Liver (tissue), 8 donors: ENCODE measurements at regions not wholly inside any gene's neighbourhood (a gene's known extent, or its start where the extent isn't known, plus 50 kb on each side); places are given as distances from the start of the nearest gene placed in this dataset.
A peak's percentile ranks its signal among the peaks of the same experiment; 100 is the strongest.

Experiments
- DNase-seq: peaks from one replicate; pipeline ENCODE4 v3.0.0-alpha.2; 2017; ENCODE audit warnings: low spot score
- H3K27ac ChIP-seq, 2 donors: one replicate each; pipeline ENCODE4 v1.7.0; 2013; ENCODE audit warnings: inconsistent platforms in 2 of 2, low read length in 2 of 2, control low read depth in 1 of 2, low read depth in 1 of 2, mild to moderate bottlenecking in 1 of 2
- H3K27me3 ChIP-seq, 4 donors: one replicate each; pipeline versions ENCODE4 v1.6.1 to v1.7.0; 2013; ENCODE audit warnings: low read length in 3 of 4, inconsistent platforms in 1 of 4, mild to moderate bottlenecking in 1 of 4, moderate library complexity in 1 of 4; ENCODE audit not compliant: control insufficient read depth in 4 of 4, insufficient read depth in 4 of 4
- H3K36me3 ChIP-seq, 4 donors: one replicate each; pipeline versions ENCODE4 v1.6.1 to v1.7.0; 2013; ENCODE audit warnings: low read length in 3 of 4, mild to moderate bottlenecking in 3 of 4, low read depth in 1 of 4, moderate library complexity in 1 of 4; ENCODE audit not compliant: control insufficient read depth in 4 of 4, insufficient read depth in 3 of 4
- H3K4me1 ChIP-seq, 4 donors: one replicate each; pipeline versions ENCODE4 v1.6.1 to v1.7.0; 2013; ENCODE audit warnings: low read length in 3 of 4, mild to moderate bottlenecking in 3 of 4, moderate library complexity in 1 of 4; ENCODE audit not compliant: control insufficient read depth in 4 of 4, insufficient read depth in 4 of 4
- H3K4me3 ChIP-seq, 3 donors: one replicate each; pipeline versions ENCODE4 v1.6.1 to v1.7.0; 2013; ENCODE audit warnings: low read length in 3 of 3, control low read depth in 1 of 3, low read depth in 1 of 3, mild to moderate bottlenecking in 1 of 3
- H3K9ac ChIP-seq, 2 donors: one replicate each; pipeline ENCODE4 v1.7.0; 2013; ENCODE audit warnings: low read length in 2 of 2, mild to moderate bottlenecking in 2 of 2, moderate library complexity in 2 of 2, control low read depth in 1 of 2, low read depth in 1 of 2
- H3K9me3 ChIP-seq, 4 donors: one replicate each; pipeline versions ENCODE4 v1.6.1 to v1.7.0; 2013; ENCODE audit warnings: low read length in 3 of 4; ENCODE audit not compliant: control insufficient read depth in 4 of 4
- CTCF ChIP-seq: fragments of 150-350 bp; IDR thresholded peaks from 2 replicates; pipeline ENCODE4 v1.5.1; 2017; ENCODE audit warnings: improper control_type of control experiment, low read depth, low read length; ENCODE audit not compliant: missing input control
- EGR1 ChIP-seq, 2 donors: IDR thresholded peaks; 2 replicates each; pipeline ENCODE4 v1.6.1; 2016 to 2018; ENCODE audit warnings: antibody characterized with exemption in 2 of 2, low read depth in 2 of 2
- FOXA1 ChIP-seq: IDR thresholded peaks from 2 replicates; pipeline ENCODE4 v1.6.1; 2016; ENCODE audit warnings: antibody characterized with exemption
- FOXA2 ChIP-seq: IDR thresholded peaks from 2 replicates; pipeline ENCODE4 v1.6.1; 2016; ENCODE audit warnings: antibody characterized with exemption
- GABPA ChIP-seq, 2 donors: IDR thresholded peaks in 1 of 2; conservative IDR thresholded peaks in 1 of 2; 2 replicates each; pipeline ENCODE4 v1.6.1; 2016; ENCODE audit warnings: antibody characterized with exemption in 2 of 2, mild to moderate bottlenecking in 1 of 2, moderate library complexity in 1 of 2
- HNF4A ChIP-seq, 2 donors: conservative IDR thresholded peaks; 2 replicates each; pipeline ENCODE4 v1.6.1; 2016; ENCODE audit warnings: antibody characterized with exemption in 2 of 2, mild to moderate bottlenecking in 2 of 2
- HNF4G ChIP-seq: IDR thresholded peaks from 2 replicates; pipeline ENCODE4 v1.6.1; 2016; ENCODE audit warnings: antibody characterized with exemption
- JUND ChIP-seq, 2 donors: IDR thresholded peaks; 2 replicates each; pipeline ENCODE4 v1.6.1; 2016; ENCODE audit warnings: antibody characterized with exemption in 2 of 2
- NR2F2 ChIP-seq: IDR thresholded peaks from 2 replicates; pipeline ENCODE4 v1.6.1; 2016; ENCODE audit warnings: antibody characterized with exemption
- RAD21 ChIP-seq, 2 donors: IDR thresholded peaks; 2 replicates each; pipeline ENCODE4 v1.6.1; 2016; ENCODE audit warnings: antibody characterized with exemption in 2 of 2, mild to moderate bottlenecking in 2 of 2
- RXRA ChIP-seq, 2 donors: IDR thresholded peaks; 2 replicates each; pipeline ENCODE4 v1.6.1; 2017 to 2018; ENCODE audit warnings: antibody characterized with exemption in 2 of 2, mild to moderate bottlenecking in 1 of 2
- SP1 ChIP-seq: IDR thresholded peaks from 2 replicates; pipeline ENCODE4 v1.6.1; 2018; ENCODE audit warnings: antibody characterized with exemption, mild to moderate bottlenecking
- TAF1 ChIP-seq: conservative IDR thresholded peaks from 2 replicates; pipeline ENCODE4 v1.6.1; 2016; ENCODE audit warnings: antibody characterized with exemption, mild to moderate bottlenecking
- YY1 ChIP-seq: IDR thresholded peaks from 2 replicates; pipeline ENCODE4 v1.6.1; 2016; ENCODE audit warnings: antibody characterized with exemption, mild to moderate bottlenecking
- WGBS: extraction: QIAGEN DNeasy Blood & Tissue Kit; methylation state at CpG from one replicate; pipeline ENCODE4 v1.1.7; 2013; 5-methylcytosine and 5-hydroxymethylcytosine counted together
- TF ChIP-seq, protein P1 (sequence below): IDR thresholded peaks from 2 replicates; pipeline ENCODE4 v1.6.1; 2016; ENCODE audit warnings: antibody characterized with exemption
- TF ChIP-seq, protein P2 (sequence below): IDR thresholded peaks from 2 replicates; pipeline ENCODE4 v1.6.1; 2016; ENCODE audit warnings: antibody characterized with exemption
- TF ChIP-seq, protein P3 (sequence below): IDR thresholded peaks from 2 replicates; pipeline ENCODE4 v1.6.1; 2016; ENCODE audit warnings: antibody characterized with exemption, mild to moderate bottlenecking
- donor health status: healthy.
- donor health status: healthy.
- donor health status: healthy.
- donor health status: healthy.
- donor health status: healthy.

- no peak overlapping the region for H3K9ac ChIP-seq
- no peak for DNase-seq
- no peak overlapping the region for H3K27ac ChIP-seq
- no peaks in the 10 kb centered on the region for H3K36me3 ChIP-seq
- no peaks in the 10 kb centered on the region for H3K27me3 ChIP-seq
- TF ChIP-seq SP1 (no peak), RXRA (IDR thresholded peaks at IDR 0.05) (no peak), HNF4G (no peak), YY1 (no peak)
- TF ChIP-seq, protein P1, sequence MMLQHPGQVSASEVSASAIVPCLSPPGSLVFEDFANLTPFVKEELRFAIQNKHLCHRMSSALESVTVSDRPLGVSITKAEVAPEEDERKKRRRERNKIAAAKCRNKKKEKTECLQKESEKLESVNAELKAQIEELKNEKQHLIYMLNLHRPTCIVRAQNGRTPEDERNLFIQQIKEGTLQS = no peak
- no peaks in the 10 kb centered on the region for H3K4me1 ChIP-seq
- no peak overlapping the region for H3K4me3 ChIP-seq
- H3K9me3 ChIP-seq = no peaks in the 10 kb centered on the region
- WGBS = 95% methylated on average over 4 of the region's 4 CpGs
Measured at GRCh38 chrY:15447959-15448358, 923.6 kb downstream of the NLGN4Y start.

DNA sequence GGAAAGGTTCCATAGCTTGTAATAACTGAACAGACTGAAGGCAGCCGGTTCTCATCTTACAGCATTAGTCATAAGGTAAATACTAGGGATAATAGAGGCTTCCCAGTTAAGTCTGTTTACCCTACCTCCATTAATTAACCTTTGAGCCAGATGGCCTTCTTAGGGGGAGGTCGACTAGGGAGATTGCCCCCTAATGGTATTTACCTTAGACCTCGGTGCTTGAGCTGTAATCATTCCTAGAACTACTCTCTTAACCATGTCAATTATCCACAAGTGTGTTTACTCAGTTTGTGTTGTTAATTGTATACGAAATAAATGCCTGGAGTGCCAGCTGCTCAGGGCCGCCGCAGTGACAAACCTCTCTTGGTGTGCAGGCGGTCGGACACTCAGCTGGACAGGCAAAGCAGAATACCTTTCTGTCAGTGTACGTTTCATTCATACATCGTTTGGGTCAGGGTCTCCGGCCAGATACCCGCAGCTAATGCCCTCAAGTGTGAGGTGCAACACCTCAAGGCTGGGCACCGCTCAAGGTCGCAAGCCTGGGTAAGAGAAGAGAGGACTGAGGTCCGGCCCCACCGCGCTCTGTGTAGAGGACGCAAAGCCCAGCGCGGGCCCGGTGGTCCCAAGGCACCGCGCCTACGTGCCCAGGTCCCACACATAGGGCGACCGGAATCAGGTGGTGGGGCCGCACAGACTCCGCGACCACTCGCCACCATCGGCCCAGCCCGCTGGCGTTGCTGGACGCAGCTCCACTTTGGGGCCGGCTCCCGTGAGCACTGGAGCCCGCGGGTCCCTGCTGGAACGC lies 931.0 kb downstream of the NLGN4Y start:
- Histone ChIP-seq H3K4me1 (no peaks in the 10 kb centered on the region), H3K27me3 (no peaks in the 10 kb centered on the region), H3K9ac (no peak overlapping the region), H3K4me3 (peak overlapping the region in 1 of 3 donors; percentile 49), H3K36me3 (no peaks in the 10 kb centered on the region), H3K9me3 (no peaks in the 10 kb centered on the region), H3K27ac (no peak overlapping the region)
- no peak for TF ChIP-seq RXRA (IDR thresholded peaks at IDR 0.05)
- WGBS = 30% methylated on average over 39 of the region's 39 CpGs
- DNase-seq = no peak

- TF ChIP-seq RAD21 (IDR thresholded peaks at IDR 0.05) (no peak), FOXA1 (no peak), EGR1 (IDR thresholded peaks at IDR 0.05; ENCODE audit: low read depth in 2 of 2) (no peak), GABPA (IDR thresholded peaks at IDR 0.05 in 1 of 2, conservative IDR thresholded peaks at IDR 0.05 in 1 of 2) (no peak), NR2F2 (no peak)
- peak overlapping the region in 1 of 3 donors; percentile 49 for H3K4me3 ChIP-seq
- H3K27ac ChIP-seq = no peak overlapping the region
- 15% methylated on average over 49 of the region's 49 CpGs for WGBS
- peak; percentile 74 for DNase-seq
- no peaks in the 10 kb centered on the region for H3K36me3 ChIP-seq
- H3K9me3 ChIP-seq = no peaks in the 10 kb centered on the region
- no peaks in the 10 kb centered on the region for H3K4me1 ChIP-seq
- H3K27me3 ChIP-seq = no peaks in the 10 kb centered on the region
- no peak overlapping the region for H3K9ac ChIP-seq
Measured at GRCh38 chrY:15455980-15456469, 931.7 kb downstream of the NLGN4Y start.

GRCh38 chrY:15456491-15456890 lies 932.2 kb downstream of the NLGN4Y start:
- Histone ChIP-seq H3K27me3 (no peaks in the 10 kb centered on the region), H3K27ac (no peak overlapping the region), H3K4me3 (peak overlapping the region in 1 of 3 donors; percentile 49), H3K4me1 (no peaks in the 10 kb centered on the region), H3K36me3 (no peaks in the 10 kb centered on the region), H3K9ac (no peak overlapping the region), H3K9me3 (no peaks in the 10 kb centered on the region)
- WGBS = 39% methylated on average over 21 of the region's 21 CpGs
- peak; percentile 35 for DNase-seq
- TF ChIP-seq EGR1 (IDR thresholded peaks at IDR 0.05; ENCODE audit: low read depth in 2 of 2) (no peak), HNF4G (no peak), SP1 (no peak), RXRA (IDR thresholded peaks at IDR 0.05) (no peak), JUND (IDR thresholded peaks at IDR 0.05) (no peak), HNF4A (conservative IDR thresholded peaks at IDR 0.05) (no peak), YY1 (no peak), FOXA2 (no peak), GABPA (IDR thresholded peaks at IDR 0.05 in 1 of 2, conservative IDR thresholded peaks at IDR 0.05 in 1 of 2) (no peak), FOXA1 (no peak), CTCF (no peak), TAF1 (no peak)
- TF ChIP-seq, protein P1 = no peak
- TF ChIP-seq, protein P2, sequence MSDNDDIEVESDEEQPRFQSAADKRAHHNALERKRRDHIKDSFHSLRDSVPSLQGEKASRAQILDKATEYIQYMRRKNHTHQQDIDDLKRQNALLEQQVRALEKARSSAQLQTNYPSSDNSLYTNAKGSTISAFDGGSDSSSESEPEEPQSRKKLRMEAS = no peak
- TF ChIP-seq, protein P3, sequence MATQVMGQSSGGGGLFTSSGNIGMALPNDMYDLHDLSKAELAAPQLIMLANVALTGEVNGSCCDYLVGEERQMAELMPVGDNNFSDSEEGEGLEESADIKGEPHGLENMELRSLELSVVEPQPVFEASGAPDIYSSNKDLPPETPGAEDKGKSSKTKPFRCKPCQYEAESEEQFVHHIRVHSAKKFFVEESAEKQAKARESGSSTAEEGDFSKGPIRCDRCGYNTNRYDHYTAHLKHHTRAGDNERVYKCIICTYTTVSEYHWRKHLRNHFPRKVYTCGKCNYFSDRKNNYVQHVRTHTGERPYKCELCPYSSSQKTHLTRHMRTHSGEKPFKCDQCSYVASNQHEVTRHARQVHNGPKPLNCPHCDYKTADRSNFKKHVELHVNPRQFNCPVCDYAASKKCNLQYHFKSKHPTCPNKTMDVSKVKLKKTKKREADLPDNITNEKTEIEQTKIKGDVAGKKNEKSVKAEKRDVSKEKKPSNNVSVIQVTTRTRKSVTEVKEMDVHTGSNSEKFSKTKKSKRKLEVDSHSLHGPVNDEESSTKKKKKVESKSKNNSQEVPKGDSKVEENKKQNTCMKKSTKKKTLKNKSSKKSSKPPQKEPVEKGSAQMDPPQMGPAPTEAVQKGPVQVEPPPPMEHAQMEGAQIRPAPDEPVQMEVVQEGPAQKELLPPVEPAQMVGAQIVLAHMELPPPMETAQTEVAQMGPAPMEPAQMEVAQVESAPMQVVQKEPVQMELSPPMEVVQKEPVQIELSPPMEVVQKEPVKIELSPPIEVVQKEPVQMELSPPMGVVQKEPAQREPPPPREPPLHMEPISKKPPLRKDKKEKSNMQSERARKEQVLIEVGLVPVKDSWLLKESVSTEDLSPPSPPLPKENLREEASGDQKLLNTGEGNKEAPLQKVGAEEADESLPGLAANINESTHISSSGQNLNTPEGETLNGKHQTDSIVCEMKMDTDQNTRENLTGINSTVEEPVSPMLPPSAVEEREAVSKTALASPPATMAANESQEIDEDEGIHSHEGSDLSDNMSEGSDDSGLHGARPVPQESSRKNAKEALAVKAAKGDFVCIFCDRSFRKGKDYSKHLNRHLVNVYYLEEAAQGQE = no peak
